GM19324 (cell line): ENCODE measurements at regions not wholly inside any gene's neighbourhood (a gene's known extent, or its start where the extent isn't known, plus 50 kb on each side); places are given as distances from the start of the nearest gene placed in this dataset.

Source experiments
- ATAC-seq: cut with Tn5 transposase; IDR thresholded peaks from one replicate; pipeline ENCODE4 v1.9.1; 2021; ENCODE audit warnings: mild to moderate bottlenecking, moderate library complexity; ENCODE audit not compliant: unreplicated experiment, low FRiP score

- ATAC-seq: no peak
Measured at GRCh38 chr7:113825832-113826231, 93.0 kb downstream of the PPP1R3A start.

GRCh38 chr7:113824117-113824823 is 94.5 kb downstream of the PPP1R3A start:
- ATAC-seq: no peak

GRCh38 chr7:113819474-113819873 is 99.3 kb downstream of the PPP1R3A start:
- ATAC-seq: no peak

- no peak for ATAC-seq
Measured at GRCh38 chr7:113816639-113817038, 102.2 kb downstream of the PPP1R3A start.

GRCh38 chr7:113813471-113813870 is 105.3 kb downstream of the PPP1R3A start:
- ATAC-seq: no peak

GRCh38 chr7:113812591-113813255 is 106.1 kb downstream of the PPP1R3A start:
- ATAC-seq: no peak

GRCh38 chr7:113810080-113810744 is 108.6 kb downstream of the PPP1R3A start:
- ATAC-seq: no peak

- ATAC-seq: no peak
Measured at GRCh38 chr7:113809581-113809980, 109.2 kb downstream of the PPP1R3A start.

GRCh38 chr7:113806633-113807327 is 112.0 kb downstream of the PPP1R3A start:
- no peak for ATAC-seq

- no peak for ATAC-seq
Measured at GRCh38 chr7:113805976-113806375, 112.8 kb downstream of the PPP1R3A start.

GRCh38 chr7:113804475-113805095 is 114.2 kb downstream of the PPP1R3A start:
- no peak for ATAC-seq

GRCh38 chr7:113801751-113802150 is 117.1 kb downstream of the PPP1R3A start:
- no peak for ATAC-seq

- no peak for ATAC-seq
Measured at GRCh38 chr7:113800826-113801225, 118.0 kb downstream of the PPP1R3A start.

- ATAC-seq: peak; percentile 100
Measured at GRCh38 chr7:113799896-113800295, 118.9 kb downstream of the PPP1R3A start.

- ATAC-seq: no peak
Measured at GRCh38 chr7:113797420-113798010, 121.3 kb downstream of the PPP1R3A start.

- ATAC-seq: no peak
Measured at GRCh38 chr7:113796557-113796956, 122.3 kb downstream of the PPP1R3A start.

- no peak for ATAC-seq
Measured at GRCh38 chr7:113794573-113794972, 124.2 kb downstream of the PPP1R3A start.

- ATAC-seq: no peak
Measured at GRCh38 chr7:113793171-113793570, 125.6 kb downstream of the PPP1R3A start.

GRCh38 chr7:113790025-113790424 is 128.8 kb downstream of the PPP1R3A start:
- ATAC-seq: no peak

GRCh38 chr7:113787106-113787505 is 131.7 kb downstream of the PPP1R3A start:
- ATAC-seq: no peak
